ENCODE measurements at regions not wholly inside any gene's neighbourhood (a gene's known extent, or its start where the extent isn't known, plus 50 kb on each side); places are given as distances from the start of the nearest gene placed in this dataset.
"Not testable (repeated sequence)": the region's sequence is repeated elsewhere in the genome, so short reads cannot be mapped to it uniquely, and the experiment has no call there.

GRCh38 chr3:103515116-103515515 is 1080.3 kb downstream of the ZPLD1 start:
- no peak for DNase-seq

GRCh38 chr3:103516950-103517349 is 1082.1 kb downstream of the ZPLD1 start:
- no peak for DNase-seq

DNA sequence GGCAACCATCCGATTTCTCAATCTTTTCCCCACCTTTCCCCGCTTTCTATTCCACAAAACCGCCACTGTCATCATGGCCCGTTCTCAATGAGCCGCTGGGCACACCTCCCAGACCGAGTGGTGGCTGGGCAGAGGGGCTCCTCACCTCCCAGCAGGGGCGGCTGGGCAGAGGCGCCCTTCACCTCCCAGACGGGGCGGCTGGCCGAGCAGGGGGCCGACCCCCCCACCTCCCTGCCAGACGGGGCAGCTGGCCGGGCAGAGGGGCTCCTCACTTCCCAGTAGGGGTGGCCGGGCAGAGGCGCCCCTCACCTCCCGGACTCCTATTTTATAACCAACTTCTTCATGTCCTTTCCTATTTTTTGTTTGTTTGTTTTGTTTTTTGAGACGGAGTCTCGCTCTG is 1096.5 kb downstream of the ZPLD1 start:
- DNase-seq = not testable (repeated sequence)

DNA sequence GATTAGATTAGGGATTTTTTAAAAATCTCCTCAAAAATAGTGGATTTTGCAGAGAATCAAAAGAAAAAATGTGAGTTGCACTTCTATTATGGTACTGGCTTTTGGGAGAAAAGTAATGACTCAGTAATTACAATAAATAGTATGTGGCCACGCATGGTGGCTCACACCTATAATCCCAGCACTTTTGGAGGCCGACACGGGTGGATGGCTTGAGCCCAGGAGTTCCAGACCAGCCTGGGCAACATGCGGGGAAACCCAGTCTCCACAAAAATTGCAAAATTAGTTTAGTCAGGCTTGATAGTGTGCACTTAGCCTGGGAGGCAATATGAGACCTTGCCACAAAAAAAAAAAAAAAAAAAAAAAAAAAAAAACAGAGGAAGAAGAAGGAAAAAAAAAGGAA is 1098.2 kb downstream of the ZPLD1 start:
- no peak for DNase-seq

GRCh38 chr3:103554451-103554850 is 1119.6 kb downstream of the ZPLD1 start:
- DNase-seq = no peak

GRCh38 chr3:103564116-103564515 is 1129.3 kb downstream of the ZPLD1 start:
- DNase-seq = not testable (repeated sequence)

- no peak for DNase-seq
Measured at GRCh38 chr3:103585809-103586208, 1151.0 kb downstream of the ZPLD1 start.

- DNase-seq = no peak
Measured at GRCh38 chr3:103589770-103590169, 1155.0 kb downstream of the ZPLD1 start.

GRCh38 chr3:103600844-103601243 is 1166.0 kb downstream of the ZPLD1 start:
- DNase-seq = no peak

DNA sequence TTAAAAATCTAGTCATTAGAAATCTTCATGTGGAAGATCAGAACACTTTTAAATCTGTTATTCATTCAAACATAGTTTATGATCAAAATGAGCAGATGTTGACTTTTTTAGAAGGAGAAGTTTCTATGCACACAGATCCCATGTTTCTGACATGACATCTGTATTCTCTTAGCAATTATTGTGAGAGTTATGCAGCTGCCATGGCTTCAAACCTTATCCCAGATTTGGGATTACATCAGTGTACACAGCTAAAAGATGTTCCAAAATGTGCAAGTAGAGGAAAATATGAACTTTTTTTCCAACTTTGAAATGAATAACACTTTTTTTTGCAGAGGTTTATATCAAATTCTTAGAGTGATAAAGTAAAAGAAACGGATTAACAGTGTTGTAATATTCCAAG is 1166.9 kb downstream of the ZPLD1 start:
- DNase-seq = no peak

GRCh38 chr3:103609472-103609871 is 1174.7 kb downstream of the ZPLD1 start:
- no peak for DNase-seq

DNA sequence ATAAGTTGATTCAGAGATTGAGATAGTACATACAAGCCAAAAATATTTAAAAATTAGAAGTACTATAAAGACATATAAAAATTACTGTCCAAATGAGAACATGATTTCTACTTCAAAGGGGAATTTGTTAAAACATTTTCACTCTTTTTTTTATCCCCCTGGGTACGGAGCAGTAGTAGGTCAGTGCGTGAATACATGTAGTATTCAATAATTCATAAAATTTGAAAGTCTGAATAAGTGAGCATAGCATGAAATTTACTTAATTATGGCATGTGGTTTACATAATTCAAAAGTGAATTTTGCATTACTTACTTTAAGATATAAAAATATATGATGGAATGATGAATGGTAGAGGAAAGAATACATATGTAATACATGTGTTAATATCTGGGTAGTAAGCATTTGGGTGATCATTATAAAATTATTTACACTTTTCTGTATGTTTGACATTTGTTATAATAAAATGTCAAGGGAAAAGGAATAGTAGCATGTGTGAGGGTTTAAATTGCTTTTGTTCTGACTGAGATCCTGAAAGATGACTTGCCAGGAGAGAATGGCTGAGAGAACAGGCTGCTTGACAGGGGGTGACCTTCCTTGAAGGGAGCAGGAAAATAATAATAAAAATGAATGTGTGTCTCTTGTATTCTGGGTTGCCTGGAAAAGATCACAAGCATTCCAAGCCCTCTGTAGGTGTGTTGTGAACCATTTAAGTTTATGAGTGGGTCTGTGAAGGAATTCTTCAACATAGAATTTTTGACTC is 1178.8 kb downstream of the ZPLD1 start:
- DNase-seq = no peak

GRCh38 chr3:103614719-103615118 is 1179.9 kb downstream of the ZPLD1 start:
- no peak for DNase-seq

DNA sequence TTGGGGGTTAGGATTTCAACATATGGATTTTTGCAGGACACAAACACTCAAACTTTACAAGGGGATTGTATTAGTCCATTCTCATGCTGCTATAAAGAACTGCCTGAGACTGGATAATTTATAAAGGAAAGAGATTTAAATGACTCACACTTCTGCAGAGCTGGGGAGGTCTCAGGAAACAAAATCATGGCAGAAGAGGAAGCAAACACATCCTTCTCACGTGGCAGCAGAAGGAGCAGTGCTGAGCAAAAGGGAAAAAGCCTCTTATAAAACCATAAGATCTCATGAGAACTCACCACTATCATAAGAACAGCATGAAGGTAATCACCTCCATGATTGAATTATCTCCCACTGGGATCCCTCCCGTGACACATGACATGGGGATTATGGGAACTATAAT is 1183.1 kb downstream of the ZPLD1 start:
- DNase-seq = no peak

DNA sequence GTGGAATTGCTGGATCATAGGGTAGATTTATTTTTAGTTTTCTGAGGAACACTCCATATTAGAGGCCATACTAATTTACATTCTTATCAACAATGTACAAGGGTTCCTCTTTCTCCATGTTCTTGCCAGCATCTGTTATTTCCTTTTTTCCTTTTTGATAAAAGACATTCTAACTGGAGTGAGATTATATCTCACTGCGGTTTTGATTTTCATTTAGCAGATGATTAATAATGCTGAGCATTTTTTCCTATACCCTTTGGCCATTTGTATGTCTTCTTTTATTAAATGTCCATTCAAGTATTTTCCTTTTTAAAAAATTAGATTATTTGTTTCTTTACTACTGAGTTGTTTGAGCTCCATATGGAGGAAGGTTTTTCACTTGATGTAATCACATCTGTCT is 1189.5 kb downstream of the ZPLD1 start:
- DNase-seq = no peak

DNA sequence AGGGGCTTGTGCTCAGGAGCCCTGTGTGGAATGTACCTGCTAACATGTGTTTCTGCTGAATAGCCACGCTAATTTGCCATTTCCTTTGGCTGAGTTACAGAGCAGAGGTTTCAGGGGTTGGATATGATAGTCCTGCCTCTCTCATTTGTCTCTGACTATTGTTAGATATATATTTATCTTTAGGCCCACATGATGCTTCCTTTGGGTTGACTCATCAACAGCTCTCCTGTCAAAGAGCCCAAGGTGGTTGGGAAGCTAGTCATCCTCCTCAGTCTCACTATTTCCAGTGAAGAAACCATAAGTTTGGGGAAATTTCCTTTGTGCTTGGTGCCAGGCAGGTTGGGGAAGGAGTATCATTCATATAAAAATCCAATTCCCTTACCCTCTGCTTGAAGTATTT is 1194.6 kb downstream of the ZPLD1 start:
- no peak for DNase-seq

GRCh38 chr3:103644450-103644849 is 1209.6 kb downstream of the ZPLD1 start:
- DNase-seq = no peak

GRCh38 chr3:103653996-103654395 is 1219.2 kb downstream of the ZPLD1 start:
- no peak for DNase-seq

DNA sequence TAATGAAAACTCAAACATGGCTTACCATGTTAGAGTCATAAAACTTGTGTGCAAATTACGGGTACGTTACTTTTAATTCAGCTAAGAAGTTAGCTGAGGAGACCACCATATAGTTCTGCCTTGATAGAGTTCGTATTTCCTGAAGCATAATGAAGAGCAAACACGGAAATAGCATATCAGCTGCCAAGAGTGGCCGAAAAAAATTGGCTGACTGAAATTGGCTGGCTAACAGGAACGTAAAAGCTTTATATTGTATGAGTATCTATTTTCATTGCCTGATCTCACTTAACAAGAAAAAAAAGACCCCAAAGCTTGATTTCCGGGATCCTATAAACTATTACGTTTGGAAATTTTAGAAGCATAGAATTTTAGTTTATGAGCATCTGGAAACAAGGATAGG is 1222.9 kb downstream of the ZPLD1 start:
- DNase-seq = no peak

DNA sequence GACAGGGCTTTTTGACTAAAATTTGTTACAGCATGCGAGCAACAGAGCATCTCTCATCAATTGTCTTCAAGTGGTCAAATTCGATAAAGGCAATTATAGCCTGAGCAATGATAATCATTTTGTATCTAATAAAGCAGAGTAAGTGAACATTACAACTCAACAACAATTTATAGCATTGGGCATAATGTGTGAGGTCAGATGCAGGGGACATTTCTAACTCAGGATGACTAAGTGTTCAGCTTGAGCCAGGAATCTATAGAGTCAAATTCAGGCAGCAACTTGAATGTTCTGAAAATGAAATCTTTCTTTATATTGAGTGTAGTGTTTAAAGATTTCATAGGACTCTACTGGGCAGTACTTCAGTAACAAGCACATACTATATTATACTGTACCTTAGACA is 1226.0 kb downstream of the ZPLD1 start:
- no peak for DNase-seq

GRCh38 chr3:103662591-103662990 is 1227.8 kb downstream of the ZPLD1 start:
- DNase-seq = no peak

GRCh38 chr3:103672346-103672745 is 1237.5 kb downstream of the ZPLD1 start:
- DNase-seq = no peak

DNA sequence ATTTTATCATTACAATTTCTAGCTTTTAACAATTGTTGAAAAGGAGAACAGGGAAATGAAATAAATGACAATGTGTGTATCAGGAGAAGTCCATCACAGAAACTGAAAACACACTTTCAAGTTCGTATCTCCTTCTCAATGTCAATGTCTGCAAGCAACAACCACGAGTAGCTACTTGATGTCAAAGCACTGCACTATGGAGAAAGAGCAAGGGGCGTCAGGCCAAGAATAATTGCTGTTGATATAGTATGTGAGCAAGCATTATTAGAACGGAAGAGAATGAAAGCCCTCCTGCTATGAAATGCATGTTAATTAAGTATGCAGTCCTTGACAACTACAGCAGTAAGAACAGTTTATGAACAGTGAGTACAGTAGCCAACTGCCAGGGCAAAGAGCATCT is 1250.1 kb downstream of the ZPLD1 start:
- peak; percentile 71 for DNase-seq

DNA sequence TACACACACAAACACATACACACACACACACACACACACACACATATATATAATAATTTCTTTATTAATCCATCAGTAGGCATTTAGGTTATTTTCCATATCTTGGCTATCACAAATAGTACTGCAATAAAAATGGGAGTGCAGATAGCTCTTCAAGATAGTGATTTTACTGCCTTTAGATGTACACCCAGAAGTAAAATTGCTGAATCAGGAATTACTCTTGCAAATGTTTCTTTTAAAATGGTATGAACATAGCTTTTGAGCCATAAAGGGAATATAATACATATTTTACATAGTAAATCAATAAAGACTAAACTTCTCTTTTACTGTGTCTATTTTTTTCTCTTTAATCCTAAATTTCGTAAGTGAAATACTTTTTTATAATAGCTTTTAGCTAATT is 1251.1 kb downstream of the ZPLD1 start:
- no peak for DNase-seq

GRCh38 chr3:103690536-103690935 is 1255.7 kb downstream of the ZPLD1 start:
- no peak for DNase-seq

Data from NCI-H146 (cell line).